Ishikawa (cell line): ENCODE measurements at regions not wholly inside any gene's neighbourhood (a gene's known extent, or its start where the extent isn't known, plus 50 kb on each side); places are given as distances from the start of the nearest gene placed in this dataset.

ENCODE experiments used
- CEBPB ChIP-seq: IDR thresholded peaks from 2 replicates; pipeline ENCODE4 v1.6.1; 2012
- CREB1 ChIP-seq: IDR thresholded peaks from 2 replicates; pipeline ENCODE4 v1.6.1; 2012; ENCODE audit warnings: low read depth
- EGR1 ChIP-seq: IDR thresholded peaks from 2 replicates; pipeline ENCODE4 v1.6.1; 2012
- EP300 ChIP-seq: IDR thresholded peaks from 2 replicates; pipeline ENCODE4 v1.6.1; 2012; ENCODE audit warnings: borderline replicate concordance
- FOXM1 ChIP-seq: IDR thresholded peaks from 2 replicates; pipeline ENCODE4 v1.6.1; 2012; ENCODE audit warnings: low read depth, borderline replicate concordance
- MAX ChIP-seq: IDR thresholded peaks from 2 replicates; pipeline ENCODE4 v1.6.1; 2012
- NFIC ChIP-seq: IDR thresholded peaks from 2 replicates; pipeline ENCODE4 v1.6.1; 2012
- RAD21 ChIP-seq: IDR thresholded peaks from 2 replicates; pipeline ENCODE4 v1.6.1; 2012; ENCODE audit warnings: low read depth
- TAF1 ChIP-seq: IDR thresholded peaks from 2 replicates; pipeline ENCODE4 v1.6.1; 2012; ENCODE audit warnings: low read depth, mild to moderate bottlenecking
- TEAD4 ChIP-seq: IDR thresholded peaks from 2 replicates; pipeline ENCODE4 v1.6.1; 2012
- YY1 ChIP-seq: IDR thresholded peaks from 2 replicates; pipeline ENCODE4 v1.6.1; 2012; ENCODE audit warnings: low read depth
- ZBTB7A ChIP-seq: IDR thresholded peaks from 2 replicates; pipeline ENCODE4 v1.6.1; 2012; ENCODE audit warnings: low read depth

- TF ChIP-seq EP300 (no peak), CEBPB (no peak), TAF1 (no peak), CREB1 (no peak), ZBTB7A (no peak), MAX (no peak), FOXM1 (no peak), NFIC (no peak), RAD21 (no peak), YY1 (no peak), TEAD4 (no peak), EGR1 (no peak)
Observed at GRCh38 chr10:128729910-128730420, 603.7 kb upstream of the MKI67 start.
